Neuronal stem cell (in vitro differentiated cells): ENCODE measurements at regions not wholly inside any gene's neighbourhood (a gene's known extent, or its start where the extent isn't known, plus 50 kb on each side); places are given as distances from the start of the nearest gene placed in this dataset.

Experiments
- DNase-seq: peaks from one replicate; pipeline ENCODE4 v3.0.0-alpha.2; 2013; ENCODE audit warnings: low spot score
- H2AFZ ChIP-seq: one replicate; pipeline ENCODE4 v1.6.1; 2013; ENCODE audit warnings: mild to moderate bottlenecking, low read length, inconsistent platforms
- H2AK5ac ChIP-seq: 2 replicates; pipeline ENCODE4 v1.6.1; 2013; ENCODE audit warnings: low read depth, mild to moderate bottlenecking, inconsistent platforms, low read length, moderate library complexity, mixed read lengths
- H2BK120ac ChIP-seq: 2 replicates; pipeline ENCODE4 v1.6.1; 2013; ENCODE audit warnings: low read depth, mild to moderate bottlenecking, inconsistent platforms, low read length, moderate library complexity, mixed read lengths
- H2BK12ac ChIP-seq: one replicate; pipeline ENCODE4 v1.6.1; 2013; ENCODE audit warnings: low read length, inconsistent platforms
- H2BK15ac ChIP-seq: 2 replicates; pipeline ENCODE4 v1.6.1; 2013; ENCODE audit warnings: mild to moderate bottlenecking, low read length, inconsistent platforms, mixed read lengths
- H2BK5ac ChIP-seq: one replicate; pipeline ENCODE4 v1.6.1; 2013; ENCODE audit warnings: inconsistent platforms, mild to moderate bottlenecking, low read length, moderate library complexity
- H3K14ac ChIP-seq: one replicate; pipeline ENCODE4 v1.6.1; 2013; ENCODE audit warnings: low read length, inconsistent platforms
- H3K18ac ChIP-seq: 2 replicates; pipeline ENCODE4 v1.6.1; 2013; ENCODE audit warnings: low read length, inconsistent platforms
- H3K23ac ChIP-seq: 2 replicates; pipeline ENCODE4 v1.6.1; 2013; ENCODE audit warnings: low read depth, mild to moderate bottlenecking, mixed read lengths, low read length, inconsistent platforms; ENCODE audit not compliant: poor library complexity
- H3K27ac ChIP-seq: replicated peaks from 3 replicates; pipeline ENCODE4 v1.5.1; 2013; ENCODE audit warnings: low read length, inconsistent platforms
- H3K27me3 ChIP-seq, 3 experiments: 2 replicates each; pipeline ENCODE4 v1.6.1; 2013; ENCODE audit warnings: low read length in 3 of 3, mild to moderate bottlenecking in 2 of 3, inconsistent platforms in 1 of 3, low read depth in 1 of 3, mixed read lengths in 1 of 3, moderate library complexity in 1 of 3; ENCODE audit not compliant: control insufficient read depth in 3 of 3, insufficient read depth in 3 of 3
- H3K36me3 ChIP-seq, 2 donors: replicated peaks in 1 of 2; 2 replicates each; pipeline ENCODE4 v1.6.1; 2013; ENCODE audit warnings: low read length in 2 of 2; ENCODE audit not compliant: control insufficient read depth in 2 of 2, insufficient read depth in 2 of 2
- H3K4ac ChIP-seq: 2 replicates; pipeline ENCODE4 v1.6.1; 2013; ENCODE audit warnings: inconsistent platforms, mild to moderate bottlenecking, low read length, moderate library complexity
- H3K4me1 ChIP-seq, 2 donors: 1 replicate in 1 of 2; 2 replicates in 1 of 2; pipeline ENCODE4 v1.6.1; 2013; ENCODE audit warnings: low read length in 2 of 2, low read depth in 1 of 2; ENCODE audit not compliant: control insufficient read depth in 2 of 2, insufficient read depth in 1 of 2
- H3K4me2 ChIP-seq: one replicate; pipeline ENCODE4 v1.6.1; 2013; ENCODE audit warnings: mild to moderate bottlenecking, low read length, inconsistent platforms; ENCODE audit not compliant: insufficient read depth, poor library complexity, severe bottlenecking
- H3K4me3 ChIP-seq, 2 donors: 2 replicates each; pipeline ENCODE4 v1.5.1; 2013; ENCODE audit warnings: low read length in 2 of 2, mild to moderate bottlenecking in 2 of 2, inconsistent platforms in 1 of 2, moderate library complexity in 1 of 2
- H3K79me1 ChIP-seq: one replicate; pipeline ENCODE4 v1.6.1; 2013; ENCODE audit warnings: low read depth, mild to moderate bottlenecking, inconsistent platforms, low read length, moderate library complexity
- H3K9ac ChIP-seq: one replicate; pipeline ENCODE4 v1.6.1; 2013; ENCODE audit warnings: mild to moderate bottlenecking, low read depth, low read length, inconsistent platforms; ENCODE audit not compliant: poor library complexity
- H3K9me3 ChIP-seq, 2 donors: replicated peaks in 1 of 2; 2 replicates each; pipeline versions ENCODE3 to v1.6.1; 2013; ENCODE audit warnings: low read length in 2 of 2, mild to moderate bottlenecking in 2 of 2, inconsistent platforms in 1 of 2, low read depth in 1 of 2, mixed read lengths in 1 of 2, moderate library complexity in 1 of 2; ENCODE audit not compliant: control insufficient read depth in 2 of 2, insufficient read depth in 1 of 2
- H4K8ac ChIP-seq: one replicate; pipeline ENCODE4 v1.6.1; 2013; ENCODE audit warnings: low read depth, mild to moderate bottlenecking, inconsistent platforms, low read length, moderate library complexity
- H4K91ac ChIP-seq: one replicate; pipeline ENCODE4 v1.6.1; 2013; ENCODE audit warnings: low read length, low read depth, mild to moderate bottlenecking, inconsistent platforms; ENCODE audit not compliant: poor library complexity
- WGBS, 2 donors: extraction: QIAGEN DNeasy Blood & Tissue Kit; methylation state at CpG; one replicate each; pipeline ENCODE4 v1.1.7; 2013; ENCODE audit warnings: missing lambda C conversion rate in 2 of 2, mixed read lengths in 1 of 2; ENCODE audit not compliant: insufficient read length in 2 of 2, insufficient replicate concordance in 1 of 2; ENCODE audit errors: extremely low coverage in 2 of 2; 5-methylcytosine and 5-hydroxymethylcytosine counted together

GRCh38 chr20:55348223-55348622, 657.1 kb downstream of the CBLN4 start:
- Histone ChIP-seq H3K4me1 (no peaks in the 10 kb centered on the region), H3K27me3 (no peaks in the 10 kb centered on the region), H3K23ac (no peak overlapping the region), H3K4me2 (no peak overlapping the region), H2AFZ (no peak overlapping the region), H2BK5ac (no peak overlapping the region), H3K4ac (no peak overlapping the region), H4K91ac (no peak overlapping the region), H3K79me1 (no peaks in the 10 kb centered on the region), H2BK120ac (no peak overlapping the region), H2BK15ac (no peak overlapping the region), H2AK5ac (no peak overlapping the region), H3K14ac (no peak overlapping the region), H3K9me3 (no peaks in the 10 kb centered on the region), H3K4me3 (no peak overlapping the region), H3K9ac (no peak overlapping the region), H3K18ac (no peak overlapping the region), H2BK12ac (no peak overlapping the region), H3K27ac (no peak overlapping the region), H3K36me3 (no peaks in the 10 kb centered on the region), H4K8ac (no peak overlapping the region)
- no CpG with 5 or more reads among the region's 5 CpGs for WGBS, 2 donors
- no peak for DNase-seq

- H2BK15ac ChIP-seq, result no peak overlapping the region
- no peak overlapping the region for H3K27ac ChIP-seq
- H3K4me1 ChIP-seq, result no peaks in the 10 kb centered on the region
- H3K79me1 ChIP-seq, result no peaks in the 10 kb centered on the region
- no peaks in the 10 kb centered on the region for H3K36me3 ChIP-seq
- H3K4me3 ChIP-seq, result no peak overlapping the region
- H2AFZ ChIP-seq, result no peak overlapping the region
- H2AK5ac ChIP-seq, result no peak overlapping the region
- WGBS, 2 donors, result 100% methylated on average over 1 of the region's 3 CpGs; no CpG with 5 or more reads in 1 of the 2 donors
- no peak for DNase-seq
- H3K9me3 ChIP-seq, result no peaks in the 10 kb centered on the region
- no peak overlapping the region for H2BK12ac ChIP-seq
- no peak overlapping the region for H3K9ac ChIP-seq
- H3K4ac ChIP-seq, result no peak overlapping the region
- H3K4me2 ChIP-seq, result no peak overlapping the region
- no peak overlapping the region for H3K18ac ChIP-seq
- H2BK5ac ChIP-seq, result no peak overlapping the region
- no peak overlapping the region for H4K91ac ChIP-seq
- H3K14ac ChIP-seq, result no peak overlapping the region
- H3K27me3 ChIP-seq, result no peaks in the 10 kb centered on the region
- H2BK120ac ChIP-seq, result no peak overlapping the region
- H3K23ac ChIP-seq, result no peak overlapping the region
- no peak overlapping the region for H4K8ac ChIP-seq
Observed at GRCh38 chr20:55342822-55343221, 662.5 kb downstream of the CBLN4 start.

GRCh38 chr20:55333798-55334197, 671.5 kb downstream of the CBLN4 start:
- H3K4me1 ChIP-seq, result no peaks in the 10 kb centered on the region
- H3K4me2 ChIP-seq, result no peak overlapping the region
- H3K79me1 ChIP-seq, result no peaks in the 10 kb centered on the region
- no peak overlapping the region for H3K18ac ChIP-seq
- H3K23ac ChIP-seq, result no peak overlapping the region
- no peak overlapping the region for H2BK5ac ChIP-seq
- H3K27me3 ChIP-seq, result no peaks in the 10 kb centered on the region
- H2AK5ac ChIP-seq, result no peak overlapping the region
- H3K4ac ChIP-seq, result no peak overlapping the region
- WGBS, 2 donors, result no CpG with 5 or more reads among the region's 2 CpGs
- no peak overlapping the region for H2AFZ ChIP-seq
- no peak overlapping the region for H2BK12ac ChIP-seq
- no peak overlapping the region for H4K91ac ChIP-seq
- H3K9ac ChIP-seq, result no peak overlapping the region
- H3K4me3 ChIP-seq, result no peak overlapping the region
- DNase-seq, result no peak
- H3K27ac ChIP-seq, result no peak overlapping the region
- no peak overlapping the region for H3K14ac ChIP-seq
- no peaks in the 10 kb centered on the region for H3K9me3 ChIP-seq
- no peak overlapping the region for H2BK120ac ChIP-seq
- no peak overlapping the region for H2BK15ac ChIP-seq
- no peak overlapping the region for H4K8ac ChIP-seq
- H3K36me3 ChIP-seq, result no peaks in the 10 kb centered on the region

- Histone ChIP-seq H4K91ac (no peak overlapping the region), H3K27ac (no peak overlapping the region), H3K79me1 (no peaks in the 10 kb centered on the region), H3K23ac (no peak overlapping the region), H2BK120ac (no peak overlapping the region), H2BK12ac (no peak overlapping the region), H3K27me3 (no peaks in the 10 kb centered on the region), H4K8ac (no peak overlapping the region), H2BK15ac (no peak overlapping the region), H3K9ac (no peak overlapping the region), H3K4me3 (no peak overlapping the region), H3K9me3 (no peaks in the 10 kb centered on the region), H3K4ac (no peak overlapping the region), H3K36me3 (no peaks in the 10 kb centered on the region), H3K4me1 (no peaks in the 10 kb centered on the region), H2AK5ac (no peak overlapping the region), H3K4me2 (no peak overlapping the region), H2AFZ (no peak overlapping the region), H2BK5ac (no peak overlapping the region), H3K14ac (no peak overlapping the region), H3K18ac (no peak overlapping the region)
- no CpG with 5 or more reads among the region's 4 CpGs for WGBS, 2 donors
- DNase-seq, result no peak
Observed at GRCh38 chr20:55329108-55329507, 676.2 kb downstream of the CBLN4 start.
